C4-2B (cell line): ENCODE measurements at regions not wholly inside any gene's neighbourhood (a gene's known extent, or its start where the extent isn't known, plus 50 kb on each side); places are given as distances from the start of the nearest gene placed in this dataset.

ENCODE experiments used
- CTCF ChIP-seq: fragments of 450-650 bp; conservative IDR thresholded peaks from 2 replicates; pipeline ENCODE4 v1.5.1; 2017; ENCODE audit warnings: mild to moderate bottlenecking
- ZFX ChIP-seq: fragments of 450-650 bp; IDR thresholded peaks from 2 replicates; pipeline ENCODE4 v1.6.1; 2017

GRCh38 chr15:91429973-91430372 is 329.9 kb downstream of the SV2B start:
- TF ChIP-seq CTCF (no peak), ZFX (no peak)
